ENCODE measurements at regions not wholly inside any gene's neighbourhood (a gene's known extent, or its start where the extent isn't known, plus 50 kb on each side); places are given as distances from the start of the nearest gene placed in this dataset.

DNA sequence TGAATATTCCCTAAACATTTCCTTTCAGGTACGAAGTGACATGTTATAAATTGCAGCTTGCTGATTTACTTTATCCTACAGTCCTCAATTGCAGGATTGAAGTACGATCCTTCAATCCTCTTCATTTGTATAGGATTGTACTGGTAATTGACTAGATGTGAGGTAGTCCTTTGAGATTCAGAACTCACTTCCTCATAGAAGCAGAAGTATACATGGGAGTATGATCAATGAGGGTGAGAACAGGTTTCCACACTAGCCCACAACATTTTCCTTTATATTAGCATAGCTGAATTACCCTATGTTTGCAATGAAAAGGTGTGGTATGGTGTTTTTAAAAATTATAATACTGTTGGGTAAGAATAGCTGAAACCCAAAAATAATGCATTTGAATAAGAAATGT lies 160.0 kb upstream of the UMPS start:
- BruUV-seq (replicated peaks) = no TSS peak
- WGBS (ENCODE audit: low lambda C conversion rate) = 42% methylated on average over 2 of the region's 2 CpGs
- intact Hi-C loops (cut with micrococcal nuclease; ENCODE audit: unreplicated experiment) = no loop called here
- no peak overlapping the region for H3K4me2 ChIP-seq (ENCODE audit: low read depth, low read length)
- FAIRE-seq = no peak
- in situ Hi-C loops (cut with HindIII; ENCODE audit: extremely low pct_ligation_motif_present, low pct_unique_long_range_greater_than_20kb) = no loop called here
- H3K36me3 ChIP-seq (replicated peaks in 1 of 2; ENCODE audit: control insufficient read depth in 1 of 2, insufficient read depth in 2 of 2, low read length in 2 of 2) = no peaks in the 10 kb centered on the region
- ATAC-seq = no peak
- ChIA-PET CTCF (ENCODE audit: low intra/inter-chr PET ratio, low total read pairs) (no interaction called here), POLR2A (no interaction called here)
- DNase-seq (ENCODE audit: low spot score) = no peak
- H4K20me1 ChIP-seq (ENCODE audit: insufficient read depth, low read length) = no peaks in the 10 kb centered on the region
- no peak overlapping the region for H3K9ac ChIP-seq (ENCODE audit: insufficient read depth, low read depth, low read length)
- no peak overlapping the region for H3K4me3 ChIP-seq (replicated peaks in 1 of 3; ENCODE audit: insufficient read depth in 1 of 3, low read depth in 2 of 3, low read length in 3 of 3)
- no peaks in the 10 kb centered on the region for H3K9me3 ChIP-seq (ENCODE audit: low read length)
- no peak overlapping the region for H3K27ac ChIP-seq (ENCODE audit: extremely low read length, insufficient read depth, low read length)
- H3K4me1 ChIP-seq (ENCODE audit: insufficient read depth, low read length) = peaks cover 36% of the 10 kb centered on the region
- H3K27me3 ChIP-seq (ENCODE audit: control insufficient read depth in 1 of 2, insufficient read depth in 2 of 2, low read length in 2 of 2) = no peaks in the 10 kb centered on the region
- TF ChIP-seq POLR2AphosphoS2 (IDR thresholded peaks at IDR 0.05; ENCODE audit: low read depth, low read length) (no peak), ZNF124 (CRISPR knock-in tag; IDR thresholded peaks at IDR 0.05) (no peak)
- TF ChIP-seq, protein P1, sequence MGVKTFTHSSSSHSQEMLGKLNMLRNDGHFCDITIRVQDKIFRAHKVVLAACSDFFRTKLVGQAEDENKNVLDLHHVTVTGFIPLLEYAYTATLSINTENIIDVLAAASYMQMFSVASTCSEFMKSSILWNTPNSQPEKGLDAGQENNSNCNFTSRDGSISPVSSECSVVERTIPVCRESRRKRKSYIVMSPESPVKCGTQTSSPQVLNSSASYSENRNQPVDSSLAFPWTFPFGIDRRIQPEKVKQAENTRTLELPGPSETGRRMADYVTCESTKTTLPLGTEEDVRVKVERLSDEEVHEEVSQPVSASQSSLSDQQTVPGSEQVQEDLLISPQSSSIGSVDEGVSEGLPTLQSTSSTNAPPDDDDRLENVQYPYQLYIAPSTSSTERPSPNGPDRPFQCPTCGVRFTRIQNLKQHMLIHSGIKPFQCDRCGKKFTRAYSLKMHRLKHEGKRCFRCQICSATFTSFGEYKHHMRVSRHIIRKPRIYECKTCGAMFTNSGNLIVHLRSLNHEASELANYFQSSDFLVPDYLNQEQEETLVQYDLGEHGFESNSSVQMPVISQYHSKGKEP (CRISPR knock-in tag; IDR thresholded peaks at IDR 0.05) = no peak
- H2AFZ ChIP-seq (ENCODE audit: low read length) = no peak overlapping the region
- H3K79me2 ChIP-seq (ENCODE audit: insufficient read depth, low read length) = no peaks in the 10 kb centered on the region

DNA sequence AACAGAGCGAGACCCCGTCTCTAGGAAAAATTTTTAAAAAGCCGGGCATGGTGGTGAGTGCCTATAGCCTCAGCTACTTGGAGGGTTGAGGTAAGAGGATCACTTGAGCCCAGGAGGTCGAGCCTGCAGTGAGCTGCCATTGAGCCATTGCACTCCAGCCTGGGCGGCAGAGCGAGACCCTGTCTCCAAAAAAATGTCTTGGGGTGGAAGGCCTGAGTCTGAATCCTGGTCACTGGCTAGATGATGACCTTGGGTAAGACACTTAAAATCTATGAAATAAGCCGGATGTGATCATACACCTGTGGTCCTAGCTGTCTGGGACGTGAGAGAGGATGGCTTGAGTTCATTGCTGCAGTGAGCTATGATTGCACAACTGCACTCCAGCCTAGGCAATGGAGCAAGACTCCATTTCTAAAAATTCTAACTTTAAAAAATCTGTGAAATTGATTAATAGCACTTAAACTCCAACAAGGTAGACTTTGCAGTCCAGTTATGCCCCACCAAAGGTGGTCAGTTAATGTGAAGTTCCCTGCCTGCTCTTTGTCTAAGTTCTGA lies 157.3 kb upstream of the UMPS start:
- Histone ChIP-seq H3K27ac (ENCODE audit: extremely low read length, insufficient read depth, low read length) (no peak overlapping the region), H3K27me3 (ENCODE audit: control insufficient read depth in 1 of 2, insufficient read depth in 2 of 2, low read length in 2 of 2) (no peaks in the 10 kb centered on the region), H3K36me3 (replicated peaks in 1 of 2; ENCODE audit: control insufficient read depth in 1 of 2, insufficient read depth in 2 of 2, low read length in 2 of 2) (no peaks in the 10 kb centered on the region), H3K4me3 (replicated peaks in 1 of 3; ENCODE audit: insufficient read depth in 1 of 3, low read depth in 2 of 3, low read length in 3 of 3) (no peak overlapping the region), H3K9me3 (ENCODE audit: low read length) (no peaks in the 10 kb centered on the region), H3K4me2 (ENCODE audit: low read depth, low read length) (no peak overlapping the region), H2AFZ (ENCODE audit: low read length) (no peak overlapping the region), H3K4me1 (ENCODE audit: insufficient read depth, low read length) (peaks cover 52% of the 10 kb centered on the region), H3K79me2 (ENCODE audit: insufficient read depth, low read length) (no peaks in the 10 kb centered on the region), H3K9ac (ENCODE audit: insufficient read depth, low read depth, low read length) (no peak overlapping the region), H4K20me1 (ENCODE audit: insufficient read depth, low read length) (no peaks in the 10 kb centered on the region)
- in situ Hi-C loops (cut with HindIII; ENCODE audit: extremely low pct_ligation_motif_present, low pct_unique_long_range_greater_than_20kb) = no loop called here
- no peak for FAIRE-seq
- no TSS peak for BruUV-seq (replicated peaks)
- DNase-seq (ENCODE audit: low spot score) = no peak
- POLR2A ChIA-PET = no interaction called here
- 80% methylated on average over 8 of the region's 8 CpGs for WGBS (ENCODE audit: low lambda C conversion rate)
- no peak for ATAC-seq
- TF ChIP-seq, protein P2, sequence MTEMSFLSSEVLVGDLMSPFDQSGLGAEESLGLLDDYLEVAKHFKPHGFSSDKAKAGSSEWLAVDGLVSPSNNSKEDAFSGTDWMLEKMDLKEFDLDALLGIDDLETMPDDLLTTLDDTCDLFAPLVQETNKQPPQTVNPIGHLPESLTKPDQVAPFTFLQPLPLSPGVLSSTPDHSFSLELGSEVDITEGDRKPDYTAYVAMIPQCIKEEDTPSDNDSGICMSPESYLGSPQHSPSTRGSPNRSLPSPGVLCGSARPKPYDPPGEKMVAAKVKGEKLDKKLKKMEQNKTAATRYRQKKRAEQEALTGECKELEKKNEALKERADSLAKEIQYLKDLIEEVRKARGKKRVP (CRISPR knock-in tag; IDR thresholded peaks at IDR 0.05) = no peak
- TF ChIP-seq CEBPB (IDR thresholded peaks at IDR 0.05; ENCODE audit: borderline replicate concordance, low read depth, low read length) (peak; percentile 78), CEBPG (CRISPR knock-in tag; IDR thresholded peaks at IDR 0.05) (peak; percentile 51; the same call in 1 of the 2 replicates)
- intact Hi-C loops (cut with micrococcal nuclease; ENCODE audit: unreplicated experiment) = no loop called here
- CTCF ChIA-PET (ENCODE audit: low intra/inter-chr PET ratio, low total read pairs) = no interaction called here

All from HepG2 (cell line).